Psoas muscle (tissue), 7 donors: ENCODE measurements at regions not wholly inside any gene's neighbourhood (a gene's known extent, or its start where the extent isn't known, plus 50 kb on each side); places are given as distances from the start of the nearest gene placed in this dataset.

Experiments used
- ATAC-seq, 4 donors: fragments of 200-7000 bp; cut with Tn5 transposase; one replicate each; pipeline ENCODE4 v1.9.1; 2020; ENCODE audit warnings: moderate library complexity in 3 of 4, mild to moderate bottlenecking in 2 of 4
- DNase-seq, 2 donors: peaks; one replicate each; pipeline ENCODE4 v3.0.0-alpha.2; 2020
- H3K27ac ChIP-seq: fragments of 200-600 bp; one replicate; pipeline ENCODE4 v1.8.0; 2022
- H3K27me3 ChIP-seq, 3 donors: fragments of 200-600 bp in 1 of 3; one replicate each; pipeline versions ENCODE4 v1.6.1 to v1.8.0; 2013 to 2022; ENCODE audit warnings: low read length in 2 of 3, mild to moderate bottlenecking in 2 of 3, moderate library complexity in 1 of 3; ENCODE audit not compliant: insufficient read depth in 3 of 3
- H3K36me3 ChIP-seq, 2 donors: fragments of 200-600 bp in 1 of 2; one replicate each; pipeline versions ENCODE4 v1.6.1 to v1.8.0; 2013 to 2022; ENCODE audit warnings: low read depth in 1 of 2, mild to moderate bottlenecking in 1 of 2, moderate library complexity in 1 of 2; ENCODE audit not compliant: insufficient read depth in 1 of 2
- H3K4me1 ChIP-seq: fragments of 200-600 bp; one replicate; pipeline ENCODE4 v1.8.0; 2022
- H3K4me3 ChIP-seq: fragments of 200-600 bp; one replicate; pipeline ENCODE4 v1.8.0; 2022; ENCODE audit warnings: mild to moderate bottlenecking
- H3K9me3 ChIP-seq: fragments of 200-600 bp; one replicate; pipeline ENCODE4 v1.8.0; 2022
- WGBS, 3 donors: extraction: QIAGEN DNeasy Blood & Tissue Kit; methylation state at CpG; one replicate each; pipeline versions ENCODE4 v1.1.6 to v1.1.7; 2013; 5-methylcytosine and 5-hydroxymethylcytosine counted together
- intact Hi-C, 2 donors: fragments of 100-400 bp; cut with DNase I; formaldehyde crosslinking; loops; one replicate each; pipeline versions ENCODE4 v1.11.0 to v1.14.2; 2022
- TF ChIP-seq, protein P1 (sequence below): fragments of 200-600 bp; IDR thresholded peaks from one replicate; pipeline ENCODE4 v1.8.0; 2022; ENCODE audit warnings: antibody characterized with exemption
- donor health status: healthy with polysubstance abuse.
- donor health status: DM: no; HTN: no; CAD: no; lungs with moderate emphysema.
- donor health status: Bipolar disorder and iron deficiency.
- donor health status: healthy.
- donor health status: DM: yes; HTN: yes; CAD: no.
- donor health status: DM: no; HTN: no; CAD: no.
- donor health status: DM: yes; HTN: yes; CAD: no.

DNA sequence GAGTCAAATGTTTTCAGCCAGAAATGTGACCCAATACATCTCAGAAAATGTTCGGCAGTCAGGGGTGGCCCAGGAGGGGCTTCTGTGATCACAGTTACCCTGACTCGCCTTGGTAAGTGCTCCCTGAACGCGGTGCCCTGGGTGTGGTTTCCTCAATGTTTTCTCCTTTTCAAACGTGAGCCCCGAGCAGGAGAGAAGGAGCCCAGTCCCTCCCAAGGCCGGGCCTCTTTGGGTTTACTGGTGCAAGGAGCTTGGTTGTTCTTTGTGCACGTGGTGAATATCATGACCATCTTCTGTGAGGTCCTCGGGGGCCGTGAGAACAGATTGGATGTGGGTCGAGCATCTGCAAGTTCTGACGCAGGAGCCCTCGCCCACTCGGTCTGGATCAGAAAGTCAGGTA lies 55.8 kb upstream of the VIPR2 start:
- H3K27me3 ChIP-seq: no peaks in the 10 kb centered on the region
- no peaks in the 10 kb centered on the region for H3K36me3 ChIP-seq
- H3K27ac ChIP-seq: no peak overlapping the region
- no peaks in the 10 kb centered on the region for H3K4me1 ChIP-seq
- 78 to 79% (median 78%) methylated on average over 14 of the region's 14 CpGs for WGBS, 3 donors
- no peak overlapping the region for H3K4me3 ChIP-seq
- DNase-seq (no peak), ATAC-seq (no peak)
- TF ChIP-seq, protein P1, sequence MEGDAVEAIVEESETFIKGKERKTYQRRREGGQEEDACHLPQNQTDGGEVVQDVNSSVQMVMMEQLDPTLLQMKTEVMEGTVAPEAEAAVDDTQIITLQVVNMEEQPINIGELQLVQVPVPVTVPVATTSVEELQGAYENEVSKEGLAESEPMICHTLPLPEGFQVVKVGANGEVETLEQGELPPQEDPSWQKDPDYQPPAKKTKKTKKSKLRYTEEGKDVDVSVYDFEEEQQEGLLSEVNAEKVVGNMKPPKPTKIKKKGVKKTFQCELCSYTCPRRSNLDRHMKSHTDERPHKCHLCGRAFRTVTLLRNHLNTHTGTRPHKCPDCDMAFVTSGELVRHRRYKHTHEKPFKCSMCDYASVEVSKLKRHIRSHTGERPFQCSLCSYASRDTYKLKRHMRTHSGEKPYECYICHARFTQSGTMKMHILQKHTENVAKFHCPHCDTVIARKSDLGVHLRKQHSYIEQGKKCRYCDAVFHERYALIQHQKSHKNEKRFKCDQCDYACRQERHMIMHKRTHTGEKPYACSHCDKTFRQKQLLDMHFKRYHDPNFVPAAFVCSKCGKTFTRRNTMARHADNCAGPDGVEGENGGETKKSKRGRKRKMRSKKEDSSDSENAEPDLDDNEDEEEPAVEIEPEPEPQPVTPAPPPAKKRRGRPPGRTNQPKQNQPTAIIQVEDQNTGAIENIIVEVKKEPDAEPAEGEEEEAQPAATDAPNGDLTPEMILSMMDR: no peak
- intact Hi-C loops: no loop called here
- H3K9me3 ChIP-seq: no peaks in the 10 kb centered on the region

DNA sequence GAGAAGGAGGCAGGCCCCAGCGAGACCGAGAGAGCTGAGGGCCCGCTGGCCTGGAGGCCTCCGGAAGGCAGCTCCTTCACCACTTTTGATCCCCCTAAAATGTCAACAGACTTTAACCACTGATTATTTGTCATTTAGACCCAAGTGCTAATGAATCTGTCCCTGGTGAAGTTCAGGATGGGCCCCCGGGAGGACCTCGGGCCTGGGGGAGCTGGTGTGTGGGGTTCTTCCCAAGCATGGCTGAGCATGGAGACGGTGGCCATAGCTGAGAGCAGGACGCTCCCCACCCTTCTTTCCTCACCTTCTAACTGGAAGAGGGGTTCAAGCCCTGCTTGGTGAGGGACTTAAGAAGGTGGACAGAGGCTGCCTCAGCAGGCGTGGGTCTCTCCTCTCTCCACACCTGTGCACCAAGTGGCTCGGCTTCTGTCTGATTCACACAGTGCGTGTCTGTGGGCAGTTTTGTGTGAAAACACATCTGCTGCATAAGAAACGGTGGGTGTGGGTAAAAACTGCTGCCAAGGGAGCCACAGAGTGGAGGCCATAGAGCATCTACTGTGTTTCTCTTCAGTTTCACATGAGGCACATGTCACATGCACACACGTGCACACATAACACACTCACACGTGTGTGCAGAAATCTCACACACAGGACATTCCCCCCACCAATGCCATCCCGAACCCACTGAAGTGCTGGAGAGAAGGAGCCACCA lies 53.5 kb upstream of the VIPR2 start:
- ATAC-seq (no peak), DNase-seq (no peak)
- TF ChIP-seq, protein P1: no peak
- Histone ChIP-seq H3K4me3 (no peak overlapping the region), H3K27me3 (no peaks in the 10 kb centered on the region), H3K4me1 (no peaks in the 10 kb centered on the region), H3K27ac (no peak overlapping the region), H3K36me3 (no peaks in the 10 kb centered on the region), H3K9me3 (no peaks in the 10 kb centered on the region)
- intact Hi-C loops: no loop called here
- WGBS, 3 donors: 91 to 93% (median 91%) methylated on average over 15 of the region's 15 CpGs

DNA sequence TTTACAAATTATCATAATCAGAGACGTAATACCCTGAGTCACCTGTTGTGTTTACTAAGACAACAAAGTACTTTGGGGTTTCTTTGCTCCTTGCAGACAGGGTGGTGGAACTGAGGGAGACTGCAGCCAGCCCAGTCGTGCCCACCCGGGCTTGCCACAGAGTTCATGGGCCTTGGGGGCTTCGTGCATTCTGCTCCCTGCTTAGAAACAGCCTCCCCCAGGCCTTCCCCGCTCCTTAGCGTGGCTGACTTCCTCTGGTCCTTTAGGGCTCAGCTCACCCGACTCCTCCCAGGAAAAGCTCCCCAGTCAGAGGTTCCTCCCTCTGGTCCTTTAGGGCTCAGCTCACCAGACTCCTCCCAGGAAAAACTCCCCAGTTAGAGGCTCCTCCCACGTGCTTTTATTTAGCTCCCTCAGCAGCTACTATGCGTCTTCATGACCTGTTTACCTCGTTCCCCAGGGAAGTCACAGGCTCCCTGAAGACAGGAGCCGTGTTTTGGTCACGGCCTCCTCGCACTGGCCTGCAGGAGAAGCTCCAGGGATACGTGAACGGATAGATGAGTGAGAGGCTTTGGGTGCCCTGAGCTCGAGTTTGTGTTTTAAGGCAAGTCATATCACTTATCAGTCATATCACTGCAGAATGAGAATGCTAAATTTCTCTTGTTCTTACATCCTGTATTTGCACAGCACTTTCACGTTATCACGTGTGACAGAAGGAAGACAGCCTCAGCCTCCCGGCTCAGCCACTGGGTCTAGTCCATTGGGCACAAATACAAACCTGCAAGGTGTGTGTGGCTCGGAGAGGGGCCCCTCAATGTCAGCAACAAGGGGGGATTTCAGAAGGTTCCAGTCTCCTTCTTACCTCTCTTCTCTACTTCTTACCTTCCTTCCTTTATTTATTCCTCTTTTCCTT lies 52.7 kb upstream of the VIPR2 start:
- no peak for ATAC-seq
- TF ChIP-seq, protein P1: no peak

DNA sequence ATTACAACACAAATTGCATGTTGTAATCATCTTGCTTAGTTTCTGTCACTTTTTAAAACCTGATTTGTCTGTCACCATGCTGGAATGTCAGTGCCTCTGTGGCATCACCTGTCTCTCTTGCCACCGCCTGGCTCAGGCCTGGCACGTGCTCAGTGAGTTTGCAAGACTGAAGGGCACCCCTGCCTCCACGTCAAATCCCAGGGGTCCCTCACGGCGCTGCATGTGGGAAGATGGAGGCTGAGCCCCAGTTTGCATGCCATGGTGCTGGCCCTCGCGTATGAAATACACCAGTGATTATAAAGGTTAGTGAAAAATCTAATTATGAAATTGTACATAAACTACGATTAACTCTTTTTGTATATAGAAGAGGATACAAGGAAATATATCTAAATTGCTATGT lies 51.9 kb upstream of the VIPR2 start:
- Histone ChIP-seq H3K4me3 (no peak overlapping the region), H3K27ac (no peak overlapping the region), H3K9me3 (no peaks in the 10 kb centered on the region), H3K4me1 (no peaks in the 10 kb centered on the region), H3K27me3 (no peaks in the 10 kb centered on the region), H3K36me3 (no peaks in the 10 kb centered on the region)
- 87 to 94% (median 89%) methylated on average over 8 of the region's 8 CpGs for WGBS, 3 donors
- DNase-seq (no peak), ATAC-seq (no peak)
- TF ChIP-seq, protein P1: no peak
- intact Hi-C loops: no loop called here

More for the DNA sequence above, 52.7 kb upstream of the VIPR2 start:
- H3K36me3 ChIP-seq: no peaks in the 10 kb centered on the region
- intact Hi-C loops: no loop called here
- H3K27me3 ChIP-seq: no peaks in the 10 kb centered on the region
- H3K4me1 ChIP-seq: no peaks in the 10 kb centered on the region
- 58 to 67% (median 60%) methylated on average over 20 of the region's 20 CpGs for WGBS, 3 donors
- no peak overlapping the region for H3K27ac ChIP-seq
- no peak for DNase-seq
- no peak overlapping the region for H3K4me3 ChIP-seq
- H3K9me3 ChIP-seq: no peaks in the 10 kb centered on the region
